Lung (tissue), 11 donors: ENCODE measurements at regions not wholly inside any gene's neighbourhood (a gene's known extent, or its start where the extent isn't known, plus 50 kb on each side); places are given as distances from the start of the nearest gene placed in this dataset.

Experiments
- ATAC-seq: fragments of 200-7000 bp; cut with Tn5 transposase; one replicate; pipeline ENCODE4 v1.9.1; 2020; ENCODE audit warnings: moderate number of reproducible peaks; ENCODE audit not compliant: insufficient read depth, low FRiP score
- DNase-seq, 3 donors: peaks; one replicate each; pipeline ENCODE4 v3.0.0-alpha.2; 2013 to 2017
- H3K27ac ChIP-seq, 2 donors: one replicate each; pipeline ENCODE4 v1.5.1; 2013; ENCODE audit warnings: mild to moderate bottlenecking in 2 of 2, moderate library complexity in 2 of 2, control low read depth in 1 of 2, inconsistent platforms in 1 of 2, low read depth in 1 of 2, low read length in 1 of 2
- H3K27me3 ChIP-seq, 3 donors: one replicate each; pipeline ENCODE4 v1.5.1; 2013; ENCODE audit warnings: low read length in 2 of 3; ENCODE audit not compliant: control insufficient read depth in 3 of 3, insufficient read depth in 3 of 3
- H3K36me3 ChIP-seq, 4 donors: one replicate each; pipeline ENCODE4 v1.5.1; 2013; ENCODE audit warnings: low read length in 4 of 4, mild to moderate bottlenecking in 1 of 4, moderate library complexity in 1 of 4; ENCODE audit not compliant: control insufficient read depth in 4 of 4, insufficient read depth in 4 of 4
- H3K4me1 ChIP-seq, 5 donors: one replicate each; pipeline ENCODE4 v1.5.1; 2013; ENCODE audit warnings: low read length in 5 of 5, mild to moderate bottlenecking in 2 of 5, moderate library complexity in 1 of 5; ENCODE audit not compliant: control insufficient read depth in 5 of 5, insufficient read depth in 5 of 5
- H3K4me3 ChIP-seq: one replicate; pipeline ENCODE4 v1.5.1; 2013; ENCODE audit warnings: mild to moderate bottlenecking, control low read depth, moderate library complexity
- H3K9ac ChIP-seq, 2 donors: one replicate each; pipeline ENCODE4 v1.5.1; 2013; ENCODE audit warnings: low read length in 2 of 2, control low read depth in 1 of 2; ENCODE audit not compliant: insufficient read depth in 1 of 2
- H3K9me3 ChIP-seq, 4 donors: one replicate each; pipeline ENCODE4 v1.5.1; 2013; ENCODE audit warnings: low read length in 3 of 4, mild to moderate bottlenecking in 1 of 4, moderate library complexity in 1 of 4; ENCODE audit not compliant: control insufficient read depth in 4 of 4, insufficient read depth in 3 of 4
- WGBS, 2 donors: extraction: QIAGEN DNeasy Blood & Tissue Kit; methylation state at CpG; one replicate each; pipeline ENCODE4 v1.1.7; 2013; 5-methylcytosine and 5-hydroxymethylcytosine counted together
- TF ChIP-seq, protein P1 (sequence below): IDR thresholded peaks from 2 replicates; pipeline ENCODE4 v1.5.1; 2012; ENCODE audit warnings: mild to moderate bottlenecking; ENCODE audit errors: control extremely low read depth, extremely low read depth
- donor health status: control.
- donor health status: control.
- donor health status: Bipolar disorder and iron deficiency.
- donor health status: healthy.
- donor health status: DM: yes; HTN: yes; CAD: no.

- peak in 2 of 3 donors; percentile 33 to 72 for DNase-seq
- no peak for ATAC-seq
- 76 to 81% methylated on average over 4 of the region's 4 CpGs for WGBS, 2 donors
Observed at GRCh38 chr11:130583801-130584211, 135.4 kb downstream of the ADAMTS15 start.

DNA sequence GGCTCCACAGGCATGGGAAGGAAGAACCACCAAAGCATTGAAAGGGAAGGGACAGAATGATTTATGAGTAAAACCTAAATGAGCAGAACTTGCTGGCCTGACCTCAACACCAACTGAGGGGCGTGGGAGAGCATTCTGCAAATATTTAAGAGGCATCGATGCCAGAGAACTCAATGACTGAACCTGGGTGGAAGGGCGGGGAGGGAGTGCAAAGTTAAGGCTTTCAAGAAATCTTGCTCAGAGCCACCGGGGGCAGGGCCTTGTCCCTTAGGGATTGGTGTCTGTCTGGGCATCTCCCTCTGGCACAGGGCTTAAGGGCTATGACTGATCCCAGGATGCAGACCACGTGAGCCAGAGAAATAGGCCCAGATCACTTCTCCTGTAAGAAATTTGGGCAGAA is 137.1 kb downstream of the ADAMTS15 start:
- H3K4me1 ChIP-seq, result peaks cover 0 to 24% (median 6%) of the 10 kb centered on the region in 5 donors
- no peak overlapping the region for H3K27ac ChIP-seq
- no peaks in the 10 kb centered on the region for H3K27me3 ChIP-seq
- peaks cover 0 to 4% (median 0%) of the 10 kb centered on the region in 4 donors for H3K9me3 ChIP-seq
- 62 to 76% methylated on average over 5 of the region's 5 CpGs for WGBS, 2 donors
- no peaks in the 10 kb centered on the region for H3K36me3 ChIP-seq
- peak; percentile 11 for ATAC-seq
- no peak overlapping the region for H3K9ac ChIP-seq
- TF ChIP-seq, protein P1, sequence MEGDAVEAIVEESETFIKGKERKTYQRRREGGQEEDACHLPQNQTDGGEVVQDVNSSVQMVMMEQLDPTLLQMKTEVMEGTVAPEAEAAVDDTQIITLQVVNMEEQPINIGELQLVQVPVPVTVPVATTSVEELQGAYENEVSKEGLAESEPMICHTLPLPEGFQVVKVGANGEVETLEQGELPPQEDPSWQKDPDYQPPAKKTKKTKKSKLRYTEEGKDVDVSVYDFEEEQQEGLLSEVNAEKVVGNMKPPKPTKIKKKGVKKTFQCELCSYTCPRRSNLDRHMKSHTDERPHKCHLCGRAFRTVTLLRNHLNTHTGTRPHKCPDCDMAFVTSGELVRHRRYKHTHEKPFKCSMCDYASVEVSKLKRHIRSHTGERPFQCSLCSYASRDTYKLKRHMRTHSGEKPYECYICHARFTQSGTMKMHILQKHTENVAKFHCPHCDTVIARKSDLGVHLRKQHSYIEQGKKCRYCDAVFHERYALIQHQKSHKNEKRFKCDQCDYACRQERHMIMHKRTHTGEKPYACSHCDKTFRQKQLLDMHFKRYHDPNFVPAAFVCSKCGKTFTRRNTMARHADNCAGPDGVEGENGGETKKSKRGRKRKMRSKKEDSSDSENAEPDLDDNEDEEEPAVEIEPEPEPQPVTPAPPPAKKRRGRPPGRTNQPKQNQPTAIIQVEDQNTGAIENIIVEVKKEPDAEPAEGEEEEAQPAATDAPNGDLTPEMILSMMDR, result no peak
- no peak for DNase-seq
- no peak overlapping the region for H3K4me3 ChIP-seq

More at GRCh38 chr11:130583801-130584211, 135.4 kb downstream of the ADAMTS15 start:
- peaks cover 0 to 28% (median 6%) of the 10 kb centered on the region in 5 donors for H3K4me1 ChIP-seq
- H3K27me3 ChIP-seq, result no peaks in the 10 kb centered on the region
- no peak overlapping the region for H3K4me3 ChIP-seq
- TF ChIP-seq, protein P1, result no peak
- no peak overlapping the region for H3K27ac ChIP-seq
- H3K9ac ChIP-seq, result no peak overlapping the region
- no peaks in the 10 kb centered on the region for H3K36me3 ChIP-seq
- H3K9me3 ChIP-seq, result peaks cover 0 to 4% (median 0%) of the 10 kb centered on the region in 4 donors

DNA sequence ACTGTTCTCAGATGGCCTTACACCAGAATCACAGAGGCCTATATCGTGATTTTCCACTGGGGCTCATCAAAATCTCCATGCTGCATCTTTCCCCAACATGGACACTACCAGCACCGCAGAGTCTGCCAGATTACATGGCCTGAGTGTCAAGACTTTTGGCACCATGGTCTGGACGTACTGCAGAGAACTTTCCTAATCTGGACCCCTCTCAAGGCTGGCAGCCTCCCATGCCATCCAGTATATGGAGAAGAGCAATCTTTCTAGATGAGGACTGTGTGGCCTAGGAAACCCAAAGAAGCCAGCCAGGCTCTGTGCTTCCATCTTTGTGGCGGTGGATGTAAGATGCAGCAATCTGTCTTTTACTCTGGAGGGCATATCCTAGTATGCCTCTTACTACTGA is 139.2 kb downstream of the ADAMTS15 start:
- 62 to 66% methylated on average over 4 of the region's 4 CpGs for WGBS, 2 donors
- Histone ChIP-seq H3K4me3 (no peak overlapping the region), H3K9ac (no peak overlapping the region), H3K27me3 (no peaks in the 10 kb centered on the region), H3K36me3 (no peaks in the 10 kb centered on the region), H3K9me3 (peaks cover 0 to 4% (median 0%) of the 10 kb centered on the region in 4 donors), H3K27ac (no peak overlapping the region), H3K4me1 (peaks cover 0 to 10% (median 0%) of the 10 kb centered on the region in 5 donors)
- DNase-seq (no peak), ATAC-seq (no peak)
- TF ChIP-seq, protein P1, result no peak

DNA sequence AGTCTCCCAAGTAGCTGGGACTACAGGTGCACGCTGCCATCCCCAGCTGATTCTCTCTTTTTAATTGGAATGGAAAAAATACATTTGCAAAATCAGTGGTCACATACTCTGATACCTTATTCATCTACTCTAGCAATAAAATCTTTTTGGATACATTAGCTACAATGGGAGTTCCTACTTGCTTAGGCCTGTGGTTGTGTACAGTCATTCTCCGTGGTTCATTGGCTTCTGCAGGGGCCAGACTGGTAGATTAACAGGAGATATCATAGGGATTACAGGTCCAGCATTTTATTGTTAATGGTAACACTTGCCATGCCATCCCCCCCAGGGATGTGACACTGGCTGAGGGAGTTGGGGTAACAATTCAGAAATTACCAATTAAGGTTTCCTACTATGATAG is 140.0 kb downstream of the ADAMTS15 start:
- H3K4me1 ChIP-seq, result peaks cover 0 to 5% (median 0%) of the 10 kb centered on the region in 5 donors
- H3K27ac ChIP-seq, result no peak overlapping the region
- 88 to 90% methylated on average over 2 of the region's 2 CpGs for WGBS, 2 donors
- H3K27me3 ChIP-seq, result no peaks in the 10 kb centered on the region
- no peaks in the 10 kb centered on the region for H3K36me3 ChIP-seq
- H3K4me3 ChIP-seq, result no peak overlapping the region
- H3K9ac ChIP-seq, result no peak overlapping the region
- peaks cover 0 to 4% (median 0%) of the 10 kb centered on the region in 4 donors for H3K9me3 ChIP-seq
- TF ChIP-seq, protein P1, result no peak
- ATAC-seq, result no peak
- DNase-seq, result no peak
